ENCODE measurements at regions not wholly inside any gene's neighbourhood (a gene's known extent, or its start where the extent isn't known, plus 50 kb on each side); places are given as distances from the start of the nearest gene placed in this dataset.

GRCh38 chr6:85010865-85011264, 246.5 kb upstream of the TBX18 start:
- no peak overlapping the region for H3K4me3 ChIP-seq
- intact Hi-C loops (cut with DNase I), result no loop called here
- 28 to 31% methylated on average over 1 of the region's 1 CpG for WGBS, 2 donors
- ATAC-seq (no peak), DNase-seq (no peak), FAIRE-seq (no peak)
- no peaks in the 10 kb centered on the region for H3K36me3 ChIP-seq
- H3K9me3 ChIP-seq, result no peaks in the 10 kb centered on the region
- no peak for TF ChIP-seq CTCF (IDR thresholded peaks at IDR 0.05)
- H3K27me3 ChIP-seq, result no peaks in the 10 kb centered on the region
- H3K4me1 ChIP-seq, result no peaks in the 10 kb centered on the region
- no peak overlapping the region for H3K27ac ChIP-seq

GRCh38 chr6:85008296-85009009, 244.1 kb upstream of the TBX18 start:
- DNase-seq (no peak), FAIRE-seq (no peak), ATAC-seq (no peak)
- WGBS, 2 donors, result 66 to 71% methylated on average over 6 of the region's 6 CpGs
- no peaks in the 10 kb centered on the region for H3K4me1 ChIP-seq
- no peak for TF ChIP-seq CTCF (IDR thresholded peaks at IDR 0.05)
- no peaks in the 10 kb centered on the region for H3K36me3 ChIP-seq
- no peaks in the 10 kb centered on the region for H3K27me3 ChIP-seq
- no peaks in the 10 kb centered on the region for H3K9me3 ChIP-seq
- intact Hi-C loops (cut with DNase I), result no loop called here
- no peak overlapping the region for H3K27ac ChIP-seq
- no peak overlapping the region for H3K4me3 ChIP-seq

GRCh38 chr6:85006362-85006761, 242.0 kb upstream of the TBX18 start:
- DNase-seq, result no peak
- intact Hi-C loops (cut with DNase I), result no loop called here
- H3K4me3 ChIP-seq, result no peak overlapping the region
- TF ChIP-seq CTCF (IDR thresholded peaks at IDR 0.05), result no peak
- no peak for FAIRE-seq
- no peak overlapping the region for H3K27ac ChIP-seq
- no peaks in the 10 kb centered on the region for H3K9me3 ChIP-seq
- H3K36me3 ChIP-seq, result no peaks in the 10 kb centered on the region
- no peak for ATAC-seq
- no peaks in the 10 kb centered on the region for H3K4me1 ChIP-seq
- H3K27me3 ChIP-seq, result no peaks in the 10 kb centered on the region

GRCh38 chr6:85005494-85005893, 241.1 kb upstream of the TBX18 start:
- H3K9me3 ChIP-seq, result no peaks in the 10 kb centered on the region
- no peak overlapping the region for H3K4me3 ChIP-seq
- DNase-seq, result no peak
- no peak overlapping the region for H3K27ac ChIP-seq
- intact Hi-C loops (cut with DNase I), result no loop called here
- H3K4me1 ChIP-seq, result no peaks in the 10 kb centered on the region
- H3K27me3 ChIP-seq, result no peaks in the 10 kb centered on the region
- ATAC-seq, result no peak
- H3K36me3 ChIP-seq, result no peaks in the 10 kb centered on the region
- 40 to 50% methylated on average over 3 of the region's 3 CpGs for WGBS, 2 donors
- FAIRE-seq, result no peak
- no peak for TF ChIP-seq CTCF (IDR thresholded peaks at IDR 0.05)

- Histone ChIP-seq H3K4me1 (no peaks in the 10 kb centered on the region), H3K27me3 (no peaks in the 10 kb centered on the region), H3K36me3 (no peaks in the 10 kb centered on the region), H3K4me3 (no peak overlapping the region), H3K9me3 (no peaks in the 10 kb centered on the region), H3K27ac (no peak overlapping the region)
- intact Hi-C loops (cut with DNase I), result no loop called here
- no peak for FAIRE-seq
- DNase-seq, result no peak
- TF ChIP-seq CTCF (IDR thresholded peaks at IDR 0.05), result no peak
- ATAC-seq, result peak in 1 of 4 donors; percentile 32
- WGBS, 2 donors, result 53 to 77% methylated on average over 2 of the region's 2 CpGs
Observed at GRCh38 chr6:85004361-85004995, 240.1 kb upstream of the TBX18 start.
